Testis (tissue), 2 donors: ENCODE measurements at regions not wholly inside any gene's neighbourhood (a gene's known extent, or its start where the extent isn't known, plus 50 kb on each side); places are given as distances from the start of the nearest gene placed in this dataset.

Source experiments
- POLR2A ChIP-seq: fragments of 450-650 bp; IDR thresholded peaks from one replicate; pipeline ENCODE4 v1.6.1; 2017; ENCODE audit warnings: antibody characterized with exemption, mild to moderate bottlenecking, moderate library complexity
- TF ChIP-seq, protein P1 (sequence below), 3 experiments: fragments of 450-650 bp in 2 of 3; fragments of 200-600 bp in 1 of 3; sonication (generic) in 1 of 3; IDR thresholded peaks; one replicate each; pipeline ENCODE4 v1.5.1; 2016 to 2019; ENCODE audit warnings: antibody characterized with exemption in 3 of 3, mild to moderate bottlenecking in 2 of 3, moderate library complexity in 1 of 3

DNA sequence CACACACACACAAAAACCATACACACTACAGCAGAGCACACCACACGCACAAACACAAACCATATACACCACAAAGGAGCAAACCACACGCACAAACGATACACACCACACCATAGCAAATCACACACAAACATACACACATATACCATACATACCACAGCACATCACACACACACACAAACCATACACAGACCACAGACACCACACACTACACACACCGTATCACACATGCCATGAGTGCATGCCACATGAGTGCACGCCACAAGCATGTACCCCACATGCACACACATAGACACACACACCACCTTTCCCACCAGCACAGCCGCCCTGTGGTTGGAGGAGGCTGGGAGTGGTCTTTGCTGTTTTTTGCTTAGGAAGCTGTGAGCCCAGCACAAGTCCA, 517.1 kb upstream of the MYT1L start:
- TF ChIP-seq, protein P1, sequence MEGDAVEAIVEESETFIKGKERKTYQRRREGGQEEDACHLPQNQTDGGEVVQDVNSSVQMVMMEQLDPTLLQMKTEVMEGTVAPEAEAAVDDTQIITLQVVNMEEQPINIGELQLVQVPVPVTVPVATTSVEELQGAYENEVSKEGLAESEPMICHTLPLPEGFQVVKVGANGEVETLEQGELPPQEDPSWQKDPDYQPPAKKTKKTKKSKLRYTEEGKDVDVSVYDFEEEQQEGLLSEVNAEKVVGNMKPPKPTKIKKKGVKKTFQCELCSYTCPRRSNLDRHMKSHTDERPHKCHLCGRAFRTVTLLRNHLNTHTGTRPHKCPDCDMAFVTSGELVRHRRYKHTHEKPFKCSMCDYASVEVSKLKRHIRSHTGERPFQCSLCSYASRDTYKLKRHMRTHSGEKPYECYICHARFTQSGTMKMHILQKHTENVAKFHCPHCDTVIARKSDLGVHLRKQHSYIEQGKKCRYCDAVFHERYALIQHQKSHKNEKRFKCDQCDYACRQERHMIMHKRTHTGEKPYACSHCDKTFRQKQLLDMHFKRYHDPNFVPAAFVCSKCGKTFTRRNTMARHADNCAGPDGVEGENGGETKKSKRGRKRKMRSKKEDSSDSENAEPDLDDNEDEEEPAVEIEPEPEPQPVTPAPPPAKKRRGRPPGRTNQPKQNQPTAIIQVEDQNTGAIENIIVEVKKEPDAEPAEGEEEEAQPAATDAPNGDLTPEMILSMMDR (IDR thresholded peaks at IDR 0.05), result no peak
- TF ChIP-seq POLR2A, result no peak
